Bronchial epithelial cell (primary cell): ENCODE measurements at regions not wholly inside any gene's neighbourhood (a gene's known extent, or its start where the extent isn't known, plus 50 kb on each side); places are given as distances from the start of the nearest gene placed in this dataset.
A peak's percentile ranks its signal among the peaks of the same experiment; 100 is the strongest.

Experiments used
- DNase-seq: peaks from one replicate; pipeline ENCODE4 v3.0.0-alpha.2; 2010; ENCODE audit warnings: low read depth
- FAIRE-seq: peaks from 2 replicates; lab custom pipeline; 2011; peaks lifted over from hg19 to GRCh38; lab: Jason Lieb, UNC
- H3K27me3 ChIP-seq: 2 replicates; pipeline ENCODE4 v1.5.1; 2011; ENCODE audit warnings: low read length; ENCODE audit not compliant: control insufficient read depth, insufficient read depth
- H3K36me3 ChIP-seq: 2 replicates; pipeline ENCODE4 v1.5.1; 2011; ENCODE audit warnings: low read length; ENCODE audit not compliant: control insufficient read depth, insufficient read depth
- H3K4me3 ChIP-seq: 2 replicates; pipeline ENCODE4 v1.5.1; 2011; ENCODE audit warnings: mild to moderate bottlenecking, low read depth, low read length, control low read depth
- TF ChIP-seq, protein P1 (sequence below): IDR thresholded peaks from 2 replicates; pipeline ENCODE4 v1.5.1; 2011; ENCODE audit warnings: mild to moderate bottlenecking, moderate library complexity, low read length, control low read depth, inconsistent platforms; ENCODE audit not compliant: insufficient read depth, severe bottlenecking

DNA sequence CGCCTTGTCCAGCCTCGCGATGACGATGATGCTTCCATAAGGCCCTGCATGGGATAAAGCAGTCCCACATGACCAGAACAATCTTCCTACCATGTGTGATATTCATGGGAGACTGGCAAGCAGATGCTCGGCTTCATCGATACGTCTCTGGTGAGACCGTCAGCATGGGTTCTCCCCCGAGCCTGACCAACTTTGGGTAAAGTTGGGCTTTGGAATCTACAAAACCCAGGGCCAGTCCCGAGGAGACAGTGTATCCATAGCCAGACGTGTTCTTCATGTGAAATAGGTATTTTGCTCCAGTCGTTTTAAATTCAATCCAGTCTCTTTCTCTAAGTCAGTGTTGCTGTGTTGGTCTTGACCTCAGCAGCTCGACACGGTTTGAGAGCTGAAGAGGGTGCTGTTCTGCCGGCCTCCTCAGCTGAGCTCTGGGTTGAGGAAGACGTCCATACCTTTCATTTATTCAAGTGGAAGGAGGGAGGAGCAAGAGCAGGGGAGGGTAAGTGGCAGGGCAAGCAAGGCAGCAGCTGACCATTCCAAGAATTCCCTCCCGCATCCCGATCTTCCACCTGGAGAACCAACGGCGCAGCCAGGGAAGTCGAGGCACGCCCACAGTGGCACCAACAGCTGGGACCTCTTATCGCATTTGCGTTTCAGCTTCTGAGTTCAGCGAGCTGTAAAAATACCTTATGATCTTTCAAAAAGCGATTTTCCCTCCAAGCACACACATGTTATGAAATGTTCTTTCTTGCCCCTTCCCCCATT, 64.0 kb upstream of the THBS2 start:
- no peak for DNase-seq
- TF ChIP-seq, protein P1, sequence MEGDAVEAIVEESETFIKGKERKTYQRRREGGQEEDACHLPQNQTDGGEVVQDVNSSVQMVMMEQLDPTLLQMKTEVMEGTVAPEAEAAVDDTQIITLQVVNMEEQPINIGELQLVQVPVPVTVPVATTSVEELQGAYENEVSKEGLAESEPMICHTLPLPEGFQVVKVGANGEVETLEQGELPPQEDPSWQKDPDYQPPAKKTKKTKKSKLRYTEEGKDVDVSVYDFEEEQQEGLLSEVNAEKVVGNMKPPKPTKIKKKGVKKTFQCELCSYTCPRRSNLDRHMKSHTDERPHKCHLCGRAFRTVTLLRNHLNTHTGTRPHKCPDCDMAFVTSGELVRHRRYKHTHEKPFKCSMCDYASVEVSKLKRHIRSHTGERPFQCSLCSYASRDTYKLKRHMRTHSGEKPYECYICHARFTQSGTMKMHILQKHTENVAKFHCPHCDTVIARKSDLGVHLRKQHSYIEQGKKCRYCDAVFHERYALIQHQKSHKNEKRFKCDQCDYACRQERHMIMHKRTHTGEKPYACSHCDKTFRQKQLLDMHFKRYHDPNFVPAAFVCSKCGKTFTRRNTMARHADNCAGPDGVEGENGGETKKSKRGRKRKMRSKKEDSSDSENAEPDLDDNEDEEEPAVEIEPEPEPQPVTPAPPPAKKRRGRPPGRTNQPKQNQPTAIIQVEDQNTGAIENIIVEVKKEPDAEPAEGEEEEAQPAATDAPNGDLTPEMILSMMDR, result no peak
- Histone ChIP-seq H3K27me3 (no peaks in the 10 kb centered on the region), H3K36me3 (no peaks in the 10 kb centered on the region), H3K4me3 (no peak overlapping the region)
- FAIRE-seq, result no peak

DNA sequence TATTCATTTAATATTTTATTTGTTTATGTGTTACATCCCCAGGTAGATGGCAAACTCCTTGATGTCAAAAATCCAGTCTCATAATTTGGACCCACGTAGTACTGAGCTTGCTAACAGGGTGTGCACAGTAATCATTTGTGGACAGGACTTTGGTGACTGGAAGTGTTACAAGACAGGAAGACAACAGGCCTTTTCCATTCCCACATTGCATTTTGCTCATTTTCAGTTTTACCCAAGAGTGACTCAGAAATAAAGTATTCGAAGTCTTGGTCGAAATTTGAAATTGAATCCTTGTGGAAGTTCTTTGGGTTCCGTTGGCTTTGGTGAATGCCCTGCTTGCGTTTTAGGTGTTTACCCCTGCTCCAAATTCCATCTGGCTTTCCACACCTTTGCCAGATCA, 63.0 kb upstream of the THBS2 start:
- Histone ChIP-seq H3K36me3 (no peaks in the 10 kb centered on the region), H3K27me3 (no peaks in the 10 kb centered on the region)
- no peak for FAIRE-seq

DNA sequence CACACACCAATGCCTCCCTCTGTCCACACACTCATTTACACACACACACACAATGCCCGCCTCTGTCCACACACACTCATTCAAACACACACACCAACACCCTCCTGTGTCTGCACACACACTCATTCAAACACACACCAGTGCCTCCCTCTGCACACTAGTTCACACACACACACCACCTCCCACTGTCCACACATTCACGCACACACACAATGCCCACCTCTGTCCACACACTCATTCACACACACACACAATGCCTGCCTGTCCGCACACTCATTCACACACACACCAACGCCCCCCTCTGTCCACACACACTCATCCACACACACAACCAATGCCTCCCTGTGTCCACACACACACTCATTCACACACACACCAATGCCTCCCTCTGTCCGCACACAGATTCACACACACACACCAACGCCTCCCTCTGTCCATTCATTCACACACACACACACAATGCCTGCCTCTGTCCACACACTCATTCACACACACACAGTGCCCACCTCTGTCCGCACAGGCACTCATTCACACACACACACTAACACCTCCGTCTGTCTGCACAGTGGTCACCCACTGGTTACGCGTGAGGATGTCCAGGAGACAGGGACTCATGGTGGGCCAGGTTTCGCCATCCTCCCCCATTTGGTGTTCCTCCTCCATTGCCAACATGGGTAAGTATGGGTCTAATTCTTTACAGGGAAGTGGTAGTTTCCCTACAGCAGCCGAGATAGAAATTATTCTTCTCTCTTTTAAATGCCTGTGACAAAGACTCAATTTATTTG, 62.4 kb upstream of the THBS2 start:
- Histone ChIP-seq H3K27me3 (no peaks in the 10 kb centered on the region), H3K36me3 (no peaks in the 10 kb centered on the region), H3K4me3 (no peak overlapping the region)
- DNase-seq, result no peak
- FAIRE-seq, result peak; percentile 75
- TF ChIP-seq, protein P1, result no peak

More for the DNA sequence above, 63.0 kb upstream of the THBS2 start:
- H3K4me3 ChIP-seq, result no peak overlapping the region
- TF ChIP-seq, protein P1, result no peak
- DNase-seq, result no peak

DNA sequence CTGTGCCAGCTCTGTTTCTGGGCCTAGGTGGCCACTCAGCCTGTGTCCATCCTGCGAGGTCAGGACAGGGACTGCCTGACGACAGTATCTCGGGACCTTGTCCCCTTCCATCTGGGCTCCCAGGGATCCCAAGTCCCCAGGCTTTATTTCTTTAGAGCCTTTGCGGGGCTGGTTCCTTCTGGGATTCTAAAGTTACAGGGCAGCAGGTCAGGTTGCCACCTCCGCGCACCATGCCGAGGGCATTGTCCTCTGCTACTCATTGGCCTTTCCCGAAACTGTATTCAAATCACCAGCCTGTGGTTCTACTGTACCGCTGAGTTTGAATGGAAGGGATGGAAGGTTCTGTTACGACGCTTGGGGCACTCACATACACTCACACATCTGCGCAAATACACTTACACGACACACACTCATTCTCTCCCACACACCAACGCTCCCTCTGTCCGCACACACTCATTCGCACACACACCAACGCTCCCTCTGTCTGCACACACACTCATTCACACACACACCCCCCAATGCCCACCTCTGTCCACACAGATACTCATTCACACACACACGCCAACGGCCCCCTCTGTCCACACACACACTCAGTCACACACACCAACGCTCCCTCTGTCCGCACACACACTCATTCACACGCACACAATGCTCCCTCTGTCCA, 59.8 kb upstream of the THBS2 start:
- H3K4me3 ChIP-seq, result no peak overlapping the region
- H3K36me3 ChIP-seq, result no peaks in the 10 kb centered on the region
- DNase-seq (no peak), FAIRE-seq (peak; percentile 47)
- H3K27me3 ChIP-seq, result no peaks in the 10 kb centered on the region
- TF ChIP-seq, protein P1, result no peak

DNA sequence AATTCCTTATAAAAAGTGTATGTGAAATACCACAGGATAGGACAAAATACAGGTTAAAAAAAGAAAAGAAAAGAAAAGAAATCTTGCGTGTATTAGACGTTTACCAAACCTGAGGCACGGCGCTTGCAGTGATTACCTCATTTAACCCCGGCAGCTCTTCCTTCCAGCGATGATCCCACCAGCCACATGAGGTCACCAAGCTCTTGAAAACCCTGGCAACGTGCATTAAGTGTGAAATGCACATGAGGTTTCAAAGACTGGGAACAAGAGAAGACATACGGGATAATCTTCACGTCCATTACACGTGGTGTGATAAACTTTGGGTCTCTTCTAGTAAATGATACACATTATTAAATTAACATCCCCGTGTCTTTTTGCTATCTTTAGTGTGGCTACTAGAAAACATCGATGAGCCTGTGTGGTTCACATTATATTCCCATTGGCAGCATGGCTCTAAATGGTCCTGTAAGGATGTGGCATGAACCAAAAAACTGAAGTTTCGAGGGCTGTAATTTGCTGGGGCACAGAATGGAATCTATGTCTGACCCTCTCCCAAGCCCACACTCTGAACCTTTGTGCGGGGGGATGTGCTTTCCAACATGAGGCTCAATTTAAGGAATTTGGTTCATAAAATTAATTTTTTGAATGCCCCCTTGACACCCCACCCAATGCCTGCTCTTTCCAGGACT, 59.2 kb upstream of the THBS2 start:
- Histone ChIP-seq H3K4me3 (no peak overlapping the region), H3K36me3 (no peaks in the 10 kb centered on the region), H3K27me3 (no peaks in the 10 kb centered on the region)
- FAIRE-seq (no peak), DNase-seq (no peak)
- TF ChIP-seq, protein P1, result no peak
